ENCODE measurements at regions not wholly inside any gene's neighbourhood (a gene's known extent, or its start where the extent isn't known, plus 50 kb on each side); places are given as distances from the start of the nearest gene placed in this dataset.
"Not testable (repeated sequence)": the region's sequence is repeated elsewhere in the genome, so short reads cannot be mapped to it uniquely, and the experiment has no call there.

DNA sequence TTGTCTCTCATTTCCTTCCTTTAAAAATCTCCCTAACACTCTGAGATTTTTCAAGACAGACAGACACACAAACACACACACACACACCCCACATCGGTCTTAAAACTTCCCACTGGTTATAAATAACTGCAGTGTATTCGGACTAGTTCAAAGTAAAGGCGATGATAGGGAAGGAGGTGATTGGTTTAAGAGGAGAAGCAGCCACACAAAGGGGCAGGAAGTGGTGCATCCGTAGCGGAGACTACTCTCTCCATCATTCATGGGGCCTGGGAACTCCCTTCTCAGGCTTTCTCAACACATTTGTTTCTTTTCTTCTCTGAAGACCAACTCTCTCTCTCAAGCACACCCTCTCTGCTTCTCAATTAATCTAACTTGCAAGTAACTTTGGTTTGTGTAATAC lies 149.1 kb upstream of the DPP10 start:
- Histone ChIP-seq H4K91ac (ENCODE audit: low read depth, low read length) (no peak overlapping the region), H2AFZ (ENCODE audit: insufficient read depth, low read length, poor library complexity) (no peak overlapping the region), H3K14ac (ENCODE audit: low read length) (no peak overlapping the region), H3K79me1 (ENCODE audit: low read length) (no peaks in the 10 kb centered on the region), H2BK120ac (ENCODE audit: insufficient read depth, low read length, poor library complexity) (no peak overlapping the region), H3K9me3 (ENCODE audit: insufficient read depth, low read depth, low read length) (no peaks in the 10 kb centered on the region), H3K9ac (ENCODE audit: low read length) (no peak overlapping the region), H3K79me2 (ENCODE audit: control insufficient read depth, insufficient read depth, low read length, poor library complexity) (no peaks in the 10 kb centered on the region), H3K4me3 (ENCODE audit: low read depth, low read length) (no peak overlapping the region), H4K8ac (ENCODE audit: low read depth, low read length) (no peak overlapping the region), H3K27ac (ENCODE audit: low read depth, low read length) (no peak overlapping the region), H4K12ac (ENCODE audit: low read depth, low read length) (no peak overlapping the region), H2AK5ac (ENCODE audit: low read length) (no peak overlapping the region), H2BK5ac (ENCODE audit: low read depth, low read length, poor library complexity) (no peak overlapping the region), H3K18ac (ENCODE audit: low read length) (no peak overlapping the region), H3K4me2 (ENCODE audit: low read length) (no peak overlapping the region), H3K27me3 (ENCODE audit: insufficient read depth, low read length) (no peaks in the 10 kb centered on the region), H3K36me3 (ENCODE audit: control insufficient read depth in 1 of 2, insufficient read depth in 2 of 2, low read length in 2 of 2) (no peaks in the 10 kb centered on the region), H3K23ac (ENCODE audit: low read length) (no peak overlapping the region), H3K4ac (ENCODE audit: low read depth, low read length) (no peak overlapping the region), H2BK12ac (ENCODE audit: low read length) (no peak overlapping the region), H3K4me1 (ENCODE audit: control insufficient read depth in 1 of 2, insufficient read depth in 2 of 2, low read length in 2 of 2) (no peaks in the 10 kb centered on the region)
- no peak for DNase-seq
- no CpG with 5 or more reads among the region's 5 CpGs for WGBS (ENCODE audit: extremely low coverage, insufficient coverage, insufficient read length)

DNA sequence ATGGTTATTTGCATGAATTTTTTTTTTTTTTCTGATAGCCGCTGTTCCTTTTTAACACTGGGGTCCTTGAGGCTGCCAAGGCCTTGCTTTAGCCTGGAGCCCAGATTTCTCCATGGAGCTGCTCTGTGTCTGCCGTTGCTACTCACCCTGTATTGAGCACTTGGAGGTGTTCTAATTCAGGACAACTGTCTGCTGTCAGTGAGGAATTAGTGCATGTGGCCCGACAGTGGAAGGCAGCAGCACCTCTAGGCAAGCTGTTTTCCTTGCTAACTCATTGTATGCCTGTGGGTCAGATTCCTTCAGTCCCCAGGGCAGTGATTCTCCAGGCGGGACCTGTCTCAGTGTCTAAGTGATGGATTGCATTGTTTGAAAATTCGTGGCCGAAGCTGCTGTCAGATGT lies 147.7 kb upstream of the DPP10 start:
- Histone ChIP-seq H3K79me1 (ENCODE audit: low read length) (no peaks in the 10 kb centered on the region), H3K4me2 (ENCODE audit: low read length) (no peak overlapping the region), H4K91ac (ENCODE audit: low read depth, low read length) (no peak overlapping the region), H3K14ac (ENCODE audit: low read length) (no peak overlapping the region), H3K9ac (ENCODE audit: low read length) (no peak overlapping the region), H3K27me3 (ENCODE audit: insufficient read depth, low read length) (no peaks in the 10 kb centered on the region), H2AFZ (ENCODE audit: insufficient read depth, low read length, poor library complexity) (no peak overlapping the region), H4K12ac (ENCODE audit: low read depth, low read length) (no peak overlapping the region), H2AK5ac (ENCODE audit: low read length) (no peak overlapping the region), H3K36me3 (ENCODE audit: control insufficient read depth in 1 of 2, insufficient read depth in 2 of 2, low read length in 2 of 2) (no peaks in the 10 kb centered on the region), H3K4ac (ENCODE audit: low read depth, low read length) (no peak overlapping the region), H3K4me3 (ENCODE audit: low read depth, low read length) (no peak overlapping the region), H2BK12ac (ENCODE audit: low read length) (no peak overlapping the region), H3K18ac (ENCODE audit: low read length) (no peak overlapping the region), H3K23ac (ENCODE audit: low read length) (no peak overlapping the region), H3K27ac (ENCODE audit: low read depth, low read length) (no peak overlapping the region), H3K79me2 (ENCODE audit: control insufficient read depth, insufficient read depth, low read length, poor library complexity) (no peaks in the 10 kb centered on the region), H3K4me1 (ENCODE audit: control insufficient read depth in 1 of 2, insufficient read depth in 2 of 2, low read length in 2 of 2) (no peaks in the 10 kb centered on the region), H2BK120ac (ENCODE audit: insufficient read depth, low read length, poor library complexity) (no peak overlapping the region), H3K9me3 (ENCODE audit: insufficient read depth, low read depth, low read length) (no peaks in the 10 kb centered on the region), H4K8ac (ENCODE audit: low read depth, low read length) (no peak overlapping the region), H2BK5ac (ENCODE audit: low read depth, low read length, poor library complexity) (no peak overlapping the region)
- no peak for DNase-seq
- no CpG with 5 or more reads among the region's 6 CpGs for WGBS (ENCODE audit: extremely low coverage, insufficient coverage, insufficient read length)

DNA sequence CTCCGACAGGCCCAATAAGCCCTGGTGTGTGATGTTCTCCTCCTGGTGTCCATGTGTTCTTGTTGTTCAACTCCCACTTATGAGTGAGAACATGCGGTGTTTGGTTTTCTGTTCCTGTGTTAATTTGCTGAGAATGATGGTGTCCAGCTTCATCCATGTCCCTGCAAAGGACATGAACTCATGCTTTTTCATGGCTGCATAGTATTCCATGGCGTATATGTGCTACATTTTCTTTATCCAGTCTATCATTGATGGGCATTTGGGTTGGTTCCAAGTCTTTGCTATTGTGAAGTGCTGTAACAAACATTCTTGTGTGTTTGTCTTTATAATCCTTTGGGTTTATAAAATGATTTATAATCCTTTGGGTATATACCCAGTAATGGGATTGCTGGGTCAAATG lies 142.1 kb upstream of the DPP10 start:
- H3K4me2 ChIP-seq (ENCODE audit: low read length); H3K4me1 ChIP-seq (ENCODE audit: control insufficient read depth in 1 of 2, insufficient read depth in 2 of 2, low read length in 2 of 2); H2AK5ac ChIP-seq (ENCODE audit: low read length); H2BK12ac ChIP-seq (ENCODE audit: low read length); H3K18ac ChIP-seq (ENCODE audit: low read length); H3K4me3 ChIP-seq (ENCODE audit: low read depth, low read length); H3K27ac ChIP-seq (ENCODE audit: low read depth, low read length); H3K23ac ChIP-seq (ENCODE audit: low read length); H2BK120ac ChIP-seq (ENCODE audit: insufficient read depth, low read length, poor library complexity); DNase-seq; H4K8ac ChIP-seq (ENCODE audit: low read depth, low read length); H3K27me3 ChIP-seq (ENCODE audit: insufficient read depth, low read length); H4K12ac ChIP-seq (ENCODE audit: low read depth, low read length); H2BK5ac ChIP-seq (ENCODE audit: low read depth, low read length, poor library complexity); H3K79me1 ChIP-seq (ENCODE audit: low read length); H3K9ac ChIP-seq (ENCODE audit: low read length); H3K14ac ChIP-seq (ENCODE audit: low read length); H3K79me2 ChIP-seq (ENCODE audit: control insufficient read depth, insufficient read depth, low read length, poor library complexity); H4K91ac ChIP-seq (ENCODE audit: low read depth, low read length); H3K36me3 ChIP-seq (ENCODE audit: control insufficient read depth in 1 of 2, insufficient read depth in 2 of 2, low read length in 2 of 2); H3K9me3 ChIP-seq (ENCODE audit: insufficient read depth, low read depth, low read length); H3K4ac ChIP-seq (ENCODE audit: low read depth, low read length); H2AFZ ChIP-seq (ENCODE audit: insufficient read depth, low read length, poor library complexity): not testable (repeated sequence)
- no CpG with 5 or more reads among the region's 3 CpGs for WGBS (ENCODE audit: extremely low coverage, insufficient coverage, insufficient read length)

DNA sequence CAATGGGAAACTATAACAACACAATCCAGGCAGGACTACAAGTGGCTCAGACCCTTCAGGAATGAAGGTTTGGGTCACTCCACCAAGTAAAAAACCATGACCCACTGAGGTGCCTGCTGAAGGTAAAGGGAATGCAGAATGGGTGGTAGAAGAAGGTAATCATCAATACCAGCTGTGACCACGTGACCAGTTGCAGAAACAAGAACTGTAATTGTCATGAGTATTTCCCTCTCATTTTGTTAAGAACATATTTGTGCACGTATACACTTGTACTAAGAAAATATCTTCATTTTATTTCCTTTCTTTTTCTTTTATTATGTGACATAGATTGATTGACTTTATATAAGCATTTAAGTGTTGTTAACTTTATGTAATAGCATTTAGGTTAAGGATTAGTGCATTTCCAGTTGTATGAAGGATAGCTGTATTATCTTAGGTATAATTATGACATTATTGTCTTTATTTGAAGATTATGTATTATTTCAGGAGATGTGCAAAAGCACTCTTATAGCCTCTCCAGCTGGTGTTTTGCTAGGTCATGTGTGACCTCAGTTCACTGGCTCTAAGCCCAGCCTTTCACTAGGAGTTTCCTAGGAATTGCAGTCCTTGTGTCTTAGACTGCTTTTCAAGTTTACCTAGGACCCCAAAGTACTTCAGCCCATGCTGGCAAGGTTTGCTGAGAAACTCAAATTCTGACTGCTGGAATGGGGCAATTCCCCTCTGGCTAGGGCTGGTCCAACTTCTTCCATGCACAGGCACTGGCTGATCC lies 125.7 kb upstream of the DPP10 start:
- no peak overlapping the region for H3K18ac ChIP-seq (ENCODE audit: low read length)
- no peak overlapping the region for H3K4ac ChIP-seq (ENCODE audit: low read depth, low read length)
- no peak for DNase-seq
- WGBS (ENCODE audit: extremely low coverage, insufficient coverage, insufficient read length): no CpG with 5 or more reads among the region's 2 CpGs
- H2BK5ac ChIP-seq (ENCODE audit: low read depth, low read length, poor library complexity): no peak overlapping the region
- H3K27me3 ChIP-seq (ENCODE audit: insufficient read depth, low read length): no peaks in the 10 kb centered on the region
- no peak overlapping the region for H3K4me3 ChIP-seq (ENCODE audit: low read depth, low read length)
- no peak overlapping the region for H2BK120ac ChIP-seq (ENCODE audit: insufficient read depth, low read length, poor library complexity)
- no peak overlapping the region for H3K23ac ChIP-seq (ENCODE audit: low read length)
- no peaks in the 10 kb centered on the region for H3K79me1 ChIP-seq (ENCODE audit: low read length)
- H3K9me3 ChIP-seq (ENCODE audit: insufficient read depth, low read depth, low read length): no peaks in the 10 kb centered on the region
- H3K4me2 ChIP-seq (ENCODE audit: low read length): no peak overlapping the region
- no peak overlapping the region for H3K27ac ChIP-seq (ENCODE audit: low read depth, low read length)
- H3K14ac ChIP-seq (ENCODE audit: low read length): no peak overlapping the region
- H2BK12ac ChIP-seq (ENCODE audit: low read length): no peak overlapping the region
- H3K36me3 ChIP-seq (ENCODE audit: control insufficient read depth in 1 of 2, insufficient read depth in 2 of 2, low read length in 2 of 2): no peaks in the 10 kb centered on the region
- no peak overlapping the region for H4K12ac ChIP-seq (ENCODE audit: low read depth, low read length)
- H4K8ac ChIP-seq (ENCODE audit: low read depth, low read length): no peak overlapping the region
- H4K91ac ChIP-seq (ENCODE audit: low read depth, low read length): no peak overlapping the region
- H3K9ac ChIP-seq (ENCODE audit: low read length): no peak overlapping the region
- no peak overlapping the region for H2AFZ ChIP-seq (ENCODE audit: insufficient read depth, low read length, poor library complexity)
- H3K4me1 ChIP-seq (ENCODE audit: control insufficient read depth in 1 of 2, insufficient read depth in 2 of 2, low read length in 2 of 2): no peaks in the 10 kb centered on the region
- no peaks in the 10 kb centered on the region for H3K79me2 ChIP-seq (ENCODE audit: control insufficient read depth, insufficient read depth, low read length, poor library complexity)
- H2AK5ac ChIP-seq (ENCODE audit: low read length): no peak overlapping the region

All from trophoblast cell (in vitro differentiated cells and primary cell).